BJ (cell line): ENCODE measurements at regions not wholly inside any gene's neighbourhood (a gene's known extent, or its start where the extent isn't known, plus 50 kb on each side); places are given as distances from the start of the nearest gene placed in this dataset.

Experiments used
- CTCF ChIA-PET: fragments of 350-600 bp; formaldehyde crosslinking; extraction: SDS; loops from one replicate; lab custom pipeline; 2021; ENCODE audit warnings: antibody characterized with exemption, inconsistent platforms; lab: Yijun Ruan, JAX
- POLR2A ChIA-PET: fragments of 300-600 bp; sonication (Branson Sonifier 250); formaldehyde crosslinking; extraction: SDS; loops from one replicate; lab custom pipeline; 2021; ENCODE audit warnings: antibody characterized with exemption; lab: Charles Lee
- DNase-seq: peaks from one replicate; pipeline ENCODE4 v3.0.0-alpha.2; 2011; ENCODE audit warnings: low read depth
- H3K27me3 ChIP-seq: 2 replicates; pipeline ENCODE4 v1.6.0; 2011; ENCODE audit warnings: low read length; ENCODE audit not compliant: control insufficient read depth, insufficient read depth
- H3K36me3 ChIP-seq: 2 replicates; pipeline ENCODE4 v1.5.1; 2011; ENCODE audit warnings: low read length; ENCODE audit not compliant: control insufficient read depth, insufficient read depth
- H3K4me3 ChIP-seq: 2 replicates; pipeline ENCODE4 v1.5.1; 2011; ENCODE audit warnings: low read depth, mild to moderate bottlenecking, control low read depth, low read length
- CTCF ChIP-seq: IDR thresholded peaks from 2 replicates; pipeline ENCODE4 v1.5.1; 2011; ENCODE audit warnings: low read depth, mild to moderate bottlenecking, control low read depth, inconsistent platforms, low read length, moderate library complexity; ENCODE audit not compliant: insufficient read depth

- POLR2A ChIA-PET: no interaction called here
- H3K36me3 ChIP-seq: no peaks in the 10 kb centered on the region
- H3K4me3 ChIP-seq: no peak overlapping the region
- no peaks in the 10 kb centered on the region for H3K27me3 ChIP-seq
- TF ChIP-seq CTCF: no peak
- CTCF ChIA-PET: no interaction called here
- DNase-seq: no peak
These were observed 180.0 kb downstream of the SPATA31D1 start for GRCh38 chr9:82168585-82168984.

GRCh38 chr9:82170866-82171265, 182.3 kb downstream of the SPATA31D1 start:
- TF ChIP-seq CTCF: no peak
- H3K27me3 ChIP-seq: no peaks in the 10 kb centered on the region
- ChIA-PET CTCF (interaction anchor here (1.3 kb wide), 1 partner anchor 18 kb away, joined by 3 read pairs; no protein-coding TSS in a partner anchor), POLR2A (no interaction called here)
- no peaks in the 10 kb centered on the region for H3K36me3 ChIP-seq
- H3K4me3 ChIP-seq: no peak overlapping the region
- DNase-seq: peak; percentile 83

GRCh38 chr9:82171271-82171670, 182.7 kb downstream of the SPATA31D1 start:
- TF ChIP-seq CTCF: no peak
- no peak overlapping the region for H3K4me3 ChIP-seq
- no peak for DNase-seq
- ChIA-PET POLR2A (no interaction called here), CTCF (interaction anchor here (1.3 kb wide), 1 partner anchor 17 kb away, joined by 3 read pairs; no protein-coding TSS in a partner anchor)
- H3K27me3 ChIP-seq: no peaks in the 10 kb centered on the region
- no peaks in the 10 kb centered on the region for H3K36me3 ChIP-seq

GRCh38 chr9:82180711-82181110, 192.1 kb downstream of the SPATA31D1 start:
- H3K36me3 ChIP-seq: no peaks in the 10 kb centered on the region
- H3K4me3 ChIP-seq: no peak overlapping the region
- DNase-seq: no peak
- ChIA-PET POLR2A (no interaction called here), CTCF (no interaction called here)
- TF ChIP-seq CTCF: no peak
- no peaks in the 10 kb centered on the region for H3K27me3 ChIP-seq

GRCh38 chr9:82183181-82183860, 194.7 kb downstream of the SPATA31D1 start:
- no peak for TF ChIP-seq CTCF
- H3K36me3 ChIP-seq: no peaks in the 10 kb centered on the region
- no peaks in the 10 kb centered on the region for H3K27me3 ChIP-seq
- ChIA-PET CTCF (no interaction called here), POLR2A (interaction anchor here (0.7 kb wide), 1 partner anchor 563 kb away, joined by 3 read pairs; no protein-coding TSS in a partner anchor)
- H3K4me3 ChIP-seq: no peak overlapping the region
- no peak for DNase-seq
